MM.1S (cell line): ENCODE measurements at regions not wholly inside any gene's neighbourhood (a gene's known extent, or its start where the extent isn't known, plus 50 kb on each side); places are given as distances from the start of the nearest gene placed in this dataset.

Source experiments
- DNase-seq: peaks from one replicate; pipeline ENCODE4 v3.0.0-alpha.2; 2015
- H2AFZ ChIP-seq: fragments of 300-600 bp; sonication (generic); 2 replicates; pipeline ENCODE4 v1.6.0; 2016; ENCODE audit warnings: antibody characterized with exemption, low read length
- H3F3A ChIP-seq: fragments of 300-600 bp; sonication (generic); 2 replicates; pipeline ENCODE4 v1.6.1; 2016; ENCODE audit warnings: mild to moderate bottlenecking, antibody characterized with exemption, low read length, moderate library complexity, mixed read lengths; ENCODE audit not compliant: insufficient read depth
- H3K27ac ChIP-seq: fragments of 300-600 bp; sonication (generic); 2 replicates; pipeline ENCODE4 v1.5.1; 2016; ENCODE audit warnings: mild to moderate bottlenecking, low read length
- H3K27me3 ChIP-seq: fragments of 300-600 bp; sonication (generic); replicated peaks from 2 replicates; pipeline ENCODE4 v1.6.0; 2016; ENCODE audit warnings: low read length; ENCODE audit not compliant: insufficient read depth
- H3K36me3 ChIP-seq: fragments of 300-600 bp; sonication (generic); replicated peaks from 2 replicates; pipeline ENCODE4 v1.6.1; 2016; ENCODE audit warnings: mild to moderate bottlenecking, low read length, mixed read lengths; ENCODE audit not compliant: insufficient read depth
- H3K4me1 ChIP-seq: fragments of 300-600 bp; sonication (generic); 2 replicates; pipeline ENCODE4 v1.6.1; 2016; ENCODE audit warnings: low read length, mixed read lengths
- H3K4me2 ChIP-seq: fragments of 300-600 bp; sonication (generic); 2 replicates; pipeline ENCODE4 v1.6.0; 2016; ENCODE audit warnings: low read depth, low read length
- H3K4me3 ChIP-seq: fragments of 300-600 bp; sonication (generic); 2 replicates; pipeline ENCODE4 v1.5.1; 2016; ENCODE audit warnings: low read length, mixed read lengths
- H3K79me2 ChIP-seq: fragments of 300-600 bp; sonication (generic); 2 replicates; pipeline ENCODE4 v1.6.1; 2016; ENCODE audit warnings: mixed run types, low read length, mixed read lengths
- H3K9ac ChIP-seq: fragments of 300-600 bp; sonication (generic); 2 replicates; pipeline ENCODE4 v1.6.1; 2016; ENCODE audit warnings: low read length, mixed read lengths
- H3K9me2 ChIP-seq: fragments of 300-600 bp; sonication (generic); replicated peaks from 2 replicates; pipeline ENCODE4 v1.6.1; 2016; ENCODE audit warnings: mild to moderate bottlenecking, low read length, mixed read lengths; ENCODE audit not compliant: insufficient read depth
- H3K9me3 ChIP-seq: fragments of 300-600 bp; sonication (generic); replicated peaks from 2 replicates; pipeline ENCODE4 v1.6.1; 2016; ENCODE audit warnings: mild to moderate bottlenecking, low read length, mixed read lengths; ENCODE audit not compliant: insufficient read depth
- H4K20me1 ChIP-seq: fragments of 300-600 bp; sonication (generic); 2 replicates; pipeline ENCODE4 v1.6.1; 2016; ENCODE audit warnings: mild to moderate bottlenecking, low read length, moderate library complexity, mixed read lengths; ENCODE audit not compliant: insufficient read depth
- EZH2 ChIP-seq: fragments of 300-600 bp; sonication (generic); optimal IDR thresholded peaks from 2 replicates; pipeline ENCODE3; 2017; ENCODE audit warnings: low read depth, mild to moderate bottlenecking, antibody characterized with exemption, low read length, mixed read lengths
- EZH2phosphoT487 ChIP-seq: fragments of 300-600 bp; sonication (generic); IDR thresholded peaks from 2 replicates; pipeline ENCODE4 v1.6.1; 2018; ENCODE audit warnings: antibody characterized with exemption, low read length
- TF ChIP-seq, protein P1 (sequence below): fragments of 300-600 bp; sonication (generic); IDR thresholded peaks from 2 replicates; pipeline ENCODE4 v1.5.1; 2016; ENCODE audit warnings: antibody characterized with exemption, low read length, mixed read lengths

DNA sequence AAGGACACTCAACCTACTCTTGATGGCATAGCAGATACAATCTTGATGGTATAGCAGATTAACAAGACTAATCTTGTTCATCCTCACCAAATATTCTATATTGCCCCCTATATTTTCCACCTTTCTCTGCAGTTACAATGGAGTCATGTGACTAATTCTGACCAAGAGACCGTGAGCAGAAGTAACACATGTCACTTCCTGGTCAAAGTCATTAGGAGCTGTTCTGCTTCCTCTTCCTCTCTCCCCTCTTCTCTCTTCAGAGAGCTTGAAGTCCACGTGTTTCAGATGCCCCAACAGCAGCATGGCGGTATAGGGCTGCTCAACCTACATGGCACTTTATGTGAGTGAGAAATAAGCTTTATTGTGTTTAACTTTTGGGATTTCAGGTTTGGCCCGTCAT, 55.3 kb upstream of the ERCC4 start:
- no peak overlapping the region for H3K27ac ChIP-seq
- no peaks in the 10 kb centered on the region for H3K4me1 ChIP-seq
- no peaks in the 10 kb centered on the region for H3K79me2 ChIP-seq
- H2AFZ ChIP-seq: peak overlapping the region; percentile 56
- no peak overlapping the region for H3K4me2 ChIP-seq
- H4K20me1 ChIP-seq: no peaks in the 10 kb centered on the region
- no peak overlapping the region for H3K4me3 ChIP-seq
- no peaks in the 10 kb centered on the region for H3F3A ChIP-seq
- no peak for DNase-seq
- TF ChIP-seq EZH2phosphoT487 (no peak), EZH2 (no peak)
- TF ChIP-seq, protein P1, sequence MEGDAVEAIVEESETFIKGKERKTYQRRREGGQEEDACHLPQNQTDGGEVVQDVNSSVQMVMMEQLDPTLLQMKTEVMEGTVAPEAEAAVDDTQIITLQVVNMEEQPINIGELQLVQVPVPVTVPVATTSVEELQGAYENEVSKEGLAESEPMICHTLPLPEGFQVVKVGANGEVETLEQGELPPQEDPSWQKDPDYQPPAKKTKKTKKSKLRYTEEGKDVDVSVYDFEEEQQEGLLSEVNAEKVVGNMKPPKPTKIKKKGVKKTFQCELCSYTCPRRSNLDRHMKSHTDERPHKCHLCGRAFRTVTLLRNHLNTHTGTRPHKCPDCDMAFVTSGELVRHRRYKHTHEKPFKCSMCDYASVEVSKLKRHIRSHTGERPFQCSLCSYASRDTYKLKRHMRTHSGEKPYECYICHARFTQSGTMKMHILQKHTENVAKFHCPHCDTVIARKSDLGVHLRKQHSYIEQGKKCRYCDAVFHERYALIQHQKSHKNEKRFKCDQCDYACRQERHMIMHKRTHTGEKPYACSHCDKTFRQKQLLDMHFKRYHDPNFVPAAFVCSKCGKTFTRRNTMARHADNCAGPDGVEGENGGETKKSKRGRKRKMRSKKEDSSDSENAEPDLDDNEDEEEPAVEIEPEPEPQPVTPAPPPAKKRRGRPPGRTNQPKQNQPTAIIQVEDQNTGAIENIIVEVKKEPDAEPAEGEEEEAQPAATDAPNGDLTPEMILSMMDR: no peak
- H3K9ac ChIP-seq: no peak overlapping the region
- H3K9me3 ChIP-seq: no peaks in the 10 kb centered on the region
- H3K9me2 ChIP-seq: no peaks in the 10 kb centered on the region
- H3K27me3 ChIP-seq: no peaks in the 10 kb centered on the region
- H3K36me3 ChIP-seq: no peaks in the 10 kb centered on the region

DNA sequence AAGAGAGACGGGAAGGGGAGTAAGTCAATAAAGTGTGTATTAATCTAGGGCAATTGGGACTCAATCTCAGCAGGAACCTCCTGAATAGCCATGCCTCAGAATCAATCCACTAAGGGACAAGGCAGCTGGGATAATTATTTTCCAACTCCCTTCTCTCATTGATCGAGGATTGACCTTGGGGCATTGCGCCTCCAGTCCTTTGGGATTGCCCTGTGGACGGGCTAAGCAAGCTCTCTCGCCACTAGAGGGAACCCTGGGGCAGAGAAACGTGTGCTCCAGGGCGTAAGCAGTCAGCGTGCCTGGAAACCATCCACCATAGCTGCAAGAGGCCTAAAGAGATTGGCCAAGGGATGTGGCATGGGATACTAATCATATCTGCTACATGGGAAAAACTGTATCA, 53.9 kb upstream of the ERCC4 start:
- no peaks in the 10 kb centered on the region for H3K4me1 ChIP-seq
- no peak overlapping the region for H3K9ac ChIP-seq
- no peak overlapping the region for H3K4me3 ChIP-seq
- no peaks in the 10 kb centered on the region for H3K9me3 ChIP-seq
- no peak overlapping the region for H3K4me2 ChIP-seq
- no peaks in the 10 kb centered on the region for H4K20me1 ChIP-seq
- DNase-seq: peak; percentile 34
- no peaks in the 10 kb centered on the region for H3F3A ChIP-seq
- TF ChIP-seq, protein P1: peak; percentile 47
- no peak for TF ChIP-seq EZH2
- H3K27me3 ChIP-seq: no peaks in the 10 kb centered on the region
- H3K79me2 ChIP-seq: no peaks in the 10 kb centered on the region
- no peaks in the 10 kb centered on the region for H3K9me2 ChIP-seq
- H3K27ac ChIP-seq: no peak overlapping the region
- no peaks in the 10 kb centered on the region for H3K36me3 ChIP-seq
- H2AFZ ChIP-seq: no peak overlapping the region
